ENCODE measurements at regions not wholly inside any gene's neighbourhood (a gene's known extent, or its start where the extent isn't known, plus 50 kb on each side); places are given as distances from the start of the nearest gene placed in this dataset.

DNA sequence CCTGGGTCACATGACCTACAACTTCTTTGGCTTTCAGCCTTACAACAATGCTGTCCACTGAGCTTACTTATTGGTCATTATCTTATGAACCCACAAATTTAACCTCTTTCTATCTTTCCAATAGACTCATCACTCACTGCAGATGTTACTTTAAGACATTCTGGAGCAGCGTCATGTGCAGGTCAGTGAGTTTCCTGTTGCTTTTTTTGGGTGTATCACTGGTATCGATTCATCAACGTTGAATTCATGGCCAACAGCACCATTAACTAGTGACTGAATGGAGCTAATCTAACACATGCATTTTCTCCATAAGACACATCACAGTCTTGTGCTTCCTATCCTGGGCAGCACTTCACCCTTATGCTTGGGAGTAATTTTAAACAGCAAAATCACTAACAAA lies 672.6 kb upstream of the CDH18 start:
- intact Hi-C loops (cut with DNase I): no loop called here
- H3K4me3 ChIP-seq: no peak overlapping the region
- no peaks in the 10 kb centered on the region for H3K9me3 ChIP-seq
- no peaks in the 10 kb centered on the region for H3K4me1 ChIP-seq (ENCODE audit: insufficient read depth)
- no peak for DNase-seq
- TF ChIP-seq POLR2A (IDR thresholded peaks at IDR 0.05): no peak
- no peak overlapping the region for H3K27ac ChIP-seq
- H3K36me3 ChIP-seq: no peaks in the 10 kb centered on the region
- no peaks in the 10 kb centered on the region for H3K27me3 ChIP-seq
- 71 to 75% (median 74%) methylated on average over 3 of the region's 3 CpGs for WGBS, 3 donors

DNA sequence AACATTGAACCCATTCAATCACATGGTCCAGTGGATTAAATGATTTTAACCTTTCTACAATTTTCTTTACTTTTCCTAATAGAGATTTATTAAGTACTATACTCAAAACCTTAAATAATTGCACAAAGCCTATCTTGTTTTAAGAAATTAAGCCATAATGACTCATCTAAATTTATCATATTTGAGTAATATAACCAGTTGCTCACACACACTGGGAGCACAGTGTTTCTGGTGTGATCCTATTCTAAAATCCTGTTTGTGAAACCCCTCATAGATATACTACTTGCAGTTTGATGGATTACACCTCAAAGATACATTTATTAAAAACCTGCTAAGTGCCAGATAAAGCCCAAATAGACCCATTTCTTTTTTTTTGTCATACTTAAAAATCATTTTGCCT lies 668.3 kb upstream of the CDH18 start:
- Histone ChIP-seq H3K27me3 (no peaks in the 10 kb centered on the region), H3K4me3 (no peak overlapping the region), H3K9me3 (no peaks in the 10 kb centered on the region), H3K4me1 (ENCODE audit: insufficient read depth) (no peaks in the 10 kb centered on the region), H3K27ac (no peak overlapping the region), H3K36me3 (no peaks in the 10 kb centered on the region)
- TF ChIP-seq, protein P1, sequence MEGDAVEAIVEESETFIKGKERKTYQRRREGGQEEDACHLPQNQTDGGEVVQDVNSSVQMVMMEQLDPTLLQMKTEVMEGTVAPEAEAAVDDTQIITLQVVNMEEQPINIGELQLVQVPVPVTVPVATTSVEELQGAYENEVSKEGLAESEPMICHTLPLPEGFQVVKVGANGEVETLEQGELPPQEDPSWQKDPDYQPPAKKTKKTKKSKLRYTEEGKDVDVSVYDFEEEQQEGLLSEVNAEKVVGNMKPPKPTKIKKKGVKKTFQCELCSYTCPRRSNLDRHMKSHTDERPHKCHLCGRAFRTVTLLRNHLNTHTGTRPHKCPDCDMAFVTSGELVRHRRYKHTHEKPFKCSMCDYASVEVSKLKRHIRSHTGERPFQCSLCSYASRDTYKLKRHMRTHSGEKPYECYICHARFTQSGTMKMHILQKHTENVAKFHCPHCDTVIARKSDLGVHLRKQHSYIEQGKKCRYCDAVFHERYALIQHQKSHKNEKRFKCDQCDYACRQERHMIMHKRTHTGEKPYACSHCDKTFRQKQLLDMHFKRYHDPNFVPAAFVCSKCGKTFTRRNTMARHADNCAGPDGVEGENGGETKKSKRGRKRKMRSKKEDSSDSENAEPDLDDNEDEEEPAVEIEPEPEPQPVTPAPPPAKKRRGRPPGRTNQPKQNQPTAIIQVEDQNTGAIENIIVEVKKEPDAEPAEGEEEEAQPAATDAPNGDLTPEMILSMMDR (IDR thresholded peaks at IDR 0.05): no peak
- TF ChIP-seq EP300 (IDR thresholded peaks at IDR 0.05) (no peak), POLR2A (IDR thresholded peaks at IDR 0.05) (no peak)
- intact Hi-C loops (cut with DNase I): no loop called here
- DNase-seq: no peak

DNA sequence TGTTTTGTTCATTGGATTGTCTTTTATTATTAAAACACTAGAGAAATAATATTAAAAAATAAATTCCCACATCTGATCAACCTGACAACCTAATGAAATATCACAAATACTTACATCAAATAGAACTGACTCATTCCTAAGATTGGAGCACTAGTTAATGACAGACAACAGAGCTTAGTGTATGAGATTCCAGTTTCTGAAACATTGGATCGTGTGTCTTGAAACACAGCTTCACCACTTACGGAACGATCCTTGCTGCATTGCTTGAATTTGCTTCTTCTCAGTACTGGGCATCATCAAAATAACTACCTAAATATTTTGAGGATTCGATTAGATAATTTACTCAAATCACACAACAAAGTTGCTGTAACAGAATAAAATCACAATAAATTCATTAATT lies 667.2 kb upstream of the CDH18 start:
- Histone ChIP-seq H3K9me3 (no peaks in the 10 kb centered on the region), H3K27me3 (no peaks in the 10 kb centered on the region), H3K36me3 (no peaks in the 10 kb centered on the region), H3K4me1 (ENCODE audit: insufficient read depth) (no peaks in the 10 kb centered on the region), H3K4me3 (no peak overlapping the region), H3K27ac (no peak overlapping the region)
- TF ChIP-seq EP300 (IDR thresholded peaks at IDR 0.05): no peak
- TF ChIP-seq, protein P1 (IDR thresholded peaks at IDR 0.05): no peak
- no peak for TF ChIP-seq POLR2A (IDR thresholded peaks at IDR 0.05)
- no peak for DNase-seq
- intact Hi-C loops (cut with DNase I): no loop called here
- 75 to 83% (median 82%) methylated on average over 4 of the region's 4 CpGs for WGBS, 3 donors

DNA sequence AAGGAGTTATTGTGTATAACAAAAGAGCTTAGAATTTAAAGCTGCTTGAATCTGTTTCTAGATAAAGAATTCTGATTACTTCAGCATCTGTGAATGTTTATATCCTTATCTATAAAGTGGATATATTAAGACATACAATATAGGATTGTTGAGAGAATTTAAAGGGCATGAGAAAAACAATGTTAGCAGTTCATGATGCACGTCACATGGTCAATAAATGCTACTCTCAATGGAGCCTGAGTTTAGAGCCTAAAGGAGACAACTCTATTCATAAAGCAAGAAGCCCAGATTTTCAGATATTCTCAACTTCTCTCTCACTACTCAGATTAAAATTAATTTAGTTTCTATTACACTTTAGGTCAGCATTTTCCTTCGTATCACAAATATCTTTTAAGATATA lies 666.7 kb upstream of the CDH18 start:
- no peak overlapping the region for H3K4me3 ChIP-seq
- DNase-seq: no peak
- H3K9me3 ChIP-seq: no peaks in the 10 kb centered on the region
- no peaks in the 10 kb centered on the region for H3K4me1 ChIP-seq (ENCODE audit: insufficient read depth)
- no peaks in the 10 kb centered on the region for H3K27me3 ChIP-seq
- no peak for TF ChIP-seq EP300 (IDR thresholded peaks at IDR 0.05)
- no peak for TF ChIP-seq POLR2A (IDR thresholded peaks at IDR 0.05)
- TF ChIP-seq, protein P1 (IDR thresholded peaks at IDR 0.05): no peak
- intact Hi-C loops (cut with DNase I): no loop called here
- no peaks in the 10 kb centered on the region for H3K36me3 ChIP-seq
- 75 to 83% (median 77%) methylated on average over 2 of the region's 2 CpGs for WGBS, 3 donors
- H3K27ac ChIP-seq: no peak overlapping the region

DNA sequence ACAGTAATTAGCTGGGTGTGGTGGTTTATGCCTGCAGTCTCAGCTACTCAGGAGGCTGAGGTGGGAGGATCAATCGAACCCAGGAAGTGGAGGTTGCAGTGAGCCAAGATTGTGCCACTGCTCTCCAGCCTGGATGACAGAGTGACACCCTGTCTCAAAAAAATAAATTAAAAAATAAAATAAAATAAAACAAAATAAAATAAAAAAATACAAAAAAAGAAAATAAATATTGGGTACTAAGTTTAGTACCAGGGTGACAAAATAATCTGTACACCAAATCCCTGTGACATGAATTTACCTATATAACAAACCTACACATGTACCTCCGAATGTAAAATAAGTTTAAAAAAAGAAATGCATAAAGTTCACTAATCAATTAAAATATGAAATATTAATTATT lies 666.0 kb upstream of the CDH18 start:
- TF ChIP-seq, protein P1 (IDR thresholded peaks at IDR 0.05): no peak
- no peak for TF ChIP-seq EP300 (IDR thresholded peaks at IDR 0.05)
- TF ChIP-seq POLR2A (IDR thresholded peaks at IDR 0.05): no peak
- Histone ChIP-seq H3K4me1 (ENCODE audit: insufficient read depth) (no peaks in the 10 kb centered on the region), H3K27ac (no peak overlapping the region), H3K27me3 (no peaks in the 10 kb centered on the region), H3K4me3 (no peak overlapping the region), H3K9me3 (no peaks in the 10 kb centered on the region), H3K36me3 (no peaks in the 10 kb centered on the region)
- no peak for DNase-seq
- 83 to 95% (median 94%) methylated on average over 2 of the region's 2 CpGs for WGBS, 3 donors
- intact Hi-C loops (cut with DNase I): no loop called here
